ENCODE measurements at regions not wholly inside any gene's neighbourhood (a gene's known extent, or its start where the extent isn't known, plus 50 kb on each side); places are given as distances from the start of the nearest gene placed in this dataset.

- ChIA-PET POLR2A (no interaction called here), CTCF (no interaction called here)
- DNase-seq (ENCODE audit: extremely low spot score): no peak
- TF ChIP-seq NFRKB (IDR thresholded peaks at IDR 0.05) (no peak), FOXA1 (IDR thresholded peaks at IDR 0.05) (no peak), ARNT (IDR thresholded peaks at IDR 0.05) (no peak), TARDBP (IDR thresholded peaks at IDR 0.05) (no peak), SP1 (IDR thresholded peaks at IDR 0.05) (no peak), FOXM1 (IDR thresholded peaks at IDR 0.05; ENCODE audit: borderline replicate concordance) (no peak), L3MBTL2 (conservative IDR thresholded peaks at IDR 0.05) (no peak), FOXK2 (IDR thresholded peaks at IDR 0.05) (no peak), BHLHE40 (IDR thresholded peaks at IDR 0.05; ENCODE audit: borderline replicate concordance) (no peak), LEF1 (IDR thresholded peaks at IDR 0.05; ENCODE audit: borderline replicate concordance) (no peak), SUZ12 (IDR thresholded peaks at IDR 0.05) (no peak), PKNOX1 (IDR thresholded peaks at IDR 0.05) (no peak), ZNF384 (IDR thresholded peaks at IDR 0.05) (no peak), ELF4 (IDR thresholded peaks at IDR 0.05) (no peak)
These were observed 510.6 kb upstream of the RBFOX1 start for GRCh38 chr16:6822041-6822440.

- POLR2A ChIA-PET: no interaction called here
- no peak for DNase-seq (ENCODE audit: extremely low spot score)
- TF ChIP-seq NFRKB (IDR thresholded peaks at IDR 0.05): no peak
- no peak for TF ChIP-seq TARDBP (IDR thresholded peaks at IDR 0.05)
- TF ChIP-seq PKNOX1 (IDR thresholded peaks at IDR 0.05): no peak
- TF ChIP-seq CTBP1 (IDR thresholded peaks at IDR 0.05; ENCODE audit: borderline replicate concordance): no peak
- TF ChIP-seq LEF1 (IDR thresholded peaks at IDR 0.05; ENCODE audit: borderline replicate concordance): no peak
- no peak for TF ChIP-seq ZNF384 (IDR thresholded peaks at IDR 0.05)
- TF ChIP-seq BHLHE40 (IDR thresholded peaks at IDR 0.05; ENCODE audit: borderline replicate concordance): no peak
- no peak for TF ChIP-seq SP1 (IDR thresholded peaks at IDR 0.05)
- TF ChIP-seq FOXA1 (IDR thresholded peaks at IDR 0.05): no peak
- CTCF ChIA-PET: no interaction called here
These were observed 528.2 kb upstream of the RBFOX1 start for GRCh38 chr16:6804461-6804860.

- POLR2A ChIA-PET: no interaction called here
- CTCF ChIA-PET: interaction anchor here (0.7 kb wide), 1 partner anchor 72 kb away, joined by 9 read pairs; no protein-coding TSS in a partner anchor
- TF ChIP-seq ZNF384 (IDR thresholded peaks at IDR 0.05) (no peak), LEF1 (IDR thresholded peaks at IDR 0.05; ENCODE audit: borderline replicate concordance) (no peak), FOXM1 (IDR thresholded peaks at IDR 0.05; ENCODE audit: borderline replicate concordance) (no peak), NFRKB (IDR thresholded peaks at IDR 0.05) (no peak), SP1 (IDR thresholded peaks at IDR 0.05) (no peak), ARNT (IDR thresholded peaks at IDR 0.05) (no peak), L3MBTL2 (conservative IDR thresholded peaks at IDR 0.05) (no peak)
- DNase-seq (ENCODE audit: extremely low spot score): no peak
These were observed 529.5 kb upstream of the RBFOX1 start for GRCh38 chr16:6803176-6803575.

GRCh38 chr16:6797223-6797622 is 535.4 kb upstream of the RBFOX1 start:
- DNase-seq (ENCODE audit: extremely low spot score): no peak
- TF ChIP-seq L3MBTL2 (conservative IDR thresholded peaks at IDR 0.05) (no peak), ZNF384 (IDR thresholded peaks at IDR 0.05) (no peak), FOXA1 (IDR thresholded peaks at IDR 0.05) (no peak), ELF4 (IDR thresholded peaks at IDR 0.05) (no peak), FOXM1 (IDR thresholded peaks at IDR 0.05; ENCODE audit: borderline replicate concordance) (no peak), LEF1 (IDR thresholded peaks at IDR 0.05; ENCODE audit: borderline replicate concordance) (no peak), ARNT (IDR thresholded peaks at IDR 0.05) (no peak), CTBP1 (IDR thresholded peaks at IDR 0.05; ENCODE audit: borderline replicate concordance) (no peak), HDGF (IDR thresholded peaks at IDR 0.05; ENCODE audit: borderline replicate concordance) (no peak), BHLHE40 (IDR thresholded peaks at IDR 0.05; ENCODE audit: borderline replicate concordance) (no peak), NFRKB (IDR thresholded peaks at IDR 0.05) (no peak), PKNOX1 (IDR thresholded peaks at IDR 0.05) (no peak), TARDBP (IDR thresholded peaks at IDR 0.05) (no peak), FOXK2 (IDR thresholded peaks at IDR 0.05) (no peak), SP1 (IDR thresholded peaks at IDR 0.05) (no peak), SUZ12 (IDR thresholded peaks at IDR 0.05) (no peak)
- CTCF ChIA-PET: no interaction called here
- POLR2A ChIA-PET: no interaction called here

GRCh38 chr16:6777624-6778023 is 555.0 kb upstream of the RBFOX1 start:
- no peak for TF ChIP-seq FOXM1 (IDR thresholded peaks at IDR 0.05; ENCODE audit: borderline replicate concordance)
- TF ChIP-seq SUZ12 (IDR thresholded peaks at IDR 0.05): no peak
- TF ChIP-seq SP1 (IDR thresholded peaks at IDR 0.05): no peak
- no peak for TF ChIP-seq FOXA1 (IDR thresholded peaks at IDR 0.05)
- TF ChIP-seq L3MBTL2 (conservative IDR thresholded peaks at IDR 0.05): no peak
- no peak for TF ChIP-seq BHLHE40 (IDR thresholded peaks at IDR 0.05; ENCODE audit: borderline replicate concordance)
- TF ChIP-seq LEF1 (IDR thresholded peaks at IDR 0.05; ENCODE audit: borderline replicate concordance): no peak
- TF ChIP-seq ZNF384 (IDR thresholded peaks at IDR 0.05): no peak
- TF ChIP-seq HDGF (IDR thresholded peaks at IDR 0.05; ENCODE audit: borderline replicate concordance): no peak
- no peak for TF ChIP-seq ELF4 (IDR thresholded peaks at IDR 0.05)
- no peak for TF ChIP-seq ARNT (IDR thresholded peaks at IDR 0.05)
- no peak for TF ChIP-seq NFRKB (IDR thresholded peaks at IDR 0.05)
- no peak for DNase-seq (ENCODE audit: extremely low spot score)
- POLR2A ChIA-PET: no interaction called here
- CTCF ChIA-PET: no interaction called here

- CTCF ChIA-PET: no interaction called here
- POLR2A ChIA-PET: no interaction called here
- TF ChIP-seq BHLHE40 (IDR thresholded peaks at IDR 0.05; ENCODE audit: borderline replicate concordance) (no peak), ARNT (IDR thresholded peaks at IDR 0.05) (no peak), PKNOX1 (IDR thresholded peaks at IDR 0.05) (no peak), ZNF384 (IDR thresholded peaks at IDR 0.05) (no peak), NFRKB (IDR thresholded peaks at IDR 0.05) (no peak), FOXA1 (IDR thresholded peaks at IDR 0.05) (no peak), HDGF (IDR thresholded peaks at IDR 0.05; ENCODE audit: borderline replicate concordance) (no peak), LEF1 (IDR thresholded peaks at IDR 0.05; ENCODE audit: borderline replicate concordance) (no peak), CTBP1 (IDR thresholded peaks at IDR 0.05; ENCODE audit: borderline replicate concordance) (no peak), SUZ12 (IDR thresholded peaks at IDR 0.05) (no peak), FOXM1 (IDR thresholded peaks at IDR 0.05; ENCODE audit: borderline replicate concordance) (no peak), L3MBTL2 (conservative IDR thresholded peaks at IDR 0.05) (no peak), SP1 (IDR thresholded peaks at IDR 0.05) (no peak), FOXK2 (IDR thresholded peaks at IDR 0.05) (no peak)
- DNase-seq (ENCODE audit: extremely low spot score): no peak
These were observed 556.9 kb upstream of the RBFOX1 start for GRCh38 chr16:6775712-6776111.
